Activated CD4-positive, alpha-beta T cell treated with anti-CD3 and anti-CD28 coated beads for 4 hours (primary cell): ENCODE measurements at regions not wholly inside any gene's neighbourhood (a gene's known extent, or its start where the extent isn't known, plus 50 kb on each side); places are given as distances from the start of the nearest gene placed in this dataset.
A peak's percentile ranks its signal among the peaks of the same experiment; 100 is the strongest.

Source experiments
- DNase-seq, 2 donors: peaks; one replicate each; pipeline ENCODE4 v3.0.0-alpha.2; 2020

DNA sequence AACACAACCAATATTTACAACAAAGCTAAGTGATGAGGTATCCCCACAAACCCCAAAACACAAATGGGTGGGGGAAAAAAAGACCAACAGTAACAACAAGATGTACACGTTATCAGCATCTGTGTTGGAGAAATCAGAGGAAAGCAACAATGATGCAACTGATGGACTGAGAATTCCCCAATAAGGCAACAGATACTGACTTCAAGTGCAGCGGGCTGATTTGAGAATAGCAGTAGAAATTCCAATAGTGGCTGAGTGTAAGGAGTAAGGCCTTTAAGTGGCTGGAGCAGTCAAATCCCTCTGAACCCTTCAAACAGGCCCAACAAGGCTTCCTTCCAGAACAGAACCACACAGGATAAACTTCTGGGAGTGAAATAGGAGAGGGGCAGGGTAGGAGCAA, 97.6 kb downstream of the TM2D1 start:
- no peak for DNase-seq

DNA sequence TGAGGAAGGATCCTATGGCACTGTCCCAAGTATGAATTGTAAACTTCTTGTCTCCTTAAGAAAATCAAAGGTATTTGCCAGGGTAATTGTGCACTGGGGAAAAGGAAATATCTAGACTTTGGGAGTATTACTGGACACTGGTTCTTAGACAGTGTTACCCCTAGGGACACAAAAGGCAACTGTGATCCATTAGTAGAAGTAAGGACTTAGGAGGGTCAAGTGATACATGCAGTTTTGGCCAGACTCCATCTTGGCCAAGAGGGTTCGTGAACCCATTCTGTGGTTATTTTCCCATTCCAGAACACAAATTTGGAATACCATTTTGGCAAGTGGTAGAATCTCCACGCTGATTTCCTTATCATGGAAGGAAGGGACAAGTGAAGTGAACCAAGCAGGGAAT, 98.1 kb downstream of the TM2D1 start:
- DNase-seq = no peak

DNA sequence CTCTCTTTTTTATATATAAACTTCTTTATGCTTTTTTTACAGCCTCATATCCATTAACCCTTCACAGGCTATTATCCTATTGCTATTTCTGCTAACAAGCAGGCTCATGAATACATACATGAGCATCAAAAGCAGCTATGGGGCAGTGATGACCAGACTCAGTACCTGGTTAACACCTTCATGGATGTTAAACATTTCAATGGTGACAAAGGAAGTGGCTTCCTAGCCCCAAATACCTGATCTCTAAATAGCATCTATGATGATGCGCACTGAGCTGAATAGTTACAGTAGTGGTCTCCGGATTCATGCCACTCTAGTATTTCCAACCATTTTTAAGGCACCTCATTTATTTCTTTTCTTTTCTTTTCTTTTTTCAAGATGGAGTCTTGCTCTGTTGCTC, 101.1 kb downstream of the TM2D1 start:
- DNase-seq = no peak

DNA sequence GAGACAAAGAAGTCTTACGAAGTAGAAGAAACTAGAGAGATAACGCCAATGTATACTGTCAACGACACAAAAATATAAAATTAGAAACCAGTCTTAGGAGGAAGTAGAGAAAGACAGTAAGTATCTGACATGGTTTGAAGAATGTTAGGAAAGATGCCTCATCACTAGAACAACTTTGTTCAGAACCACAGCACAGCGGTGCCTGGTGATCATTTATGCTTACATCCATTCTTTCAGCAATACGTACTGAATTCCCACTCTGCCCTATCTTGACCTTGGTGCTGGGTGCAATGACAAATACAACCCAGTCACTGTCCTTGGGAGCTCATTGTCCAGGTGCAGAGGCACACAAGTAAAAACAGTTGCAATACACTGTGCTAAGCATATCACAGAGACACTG, 104.4 kb downstream of the TM2D1 start:
- no peak for DNase-seq

GRCh38 chr1:61618755-61619154, 106.2 kb downstream of the TM2D1 start:
- no peak for DNase-seq

GRCh38 chr1:61618193-61618592, 106.7 kb downstream of the TM2D1 start:
- no peak for DNase-seq

GRCh38 chr1:61616830-61617229, 108.1 kb downstream of the TM2D1 start:
- no peak for DNase-seq

DNA sequence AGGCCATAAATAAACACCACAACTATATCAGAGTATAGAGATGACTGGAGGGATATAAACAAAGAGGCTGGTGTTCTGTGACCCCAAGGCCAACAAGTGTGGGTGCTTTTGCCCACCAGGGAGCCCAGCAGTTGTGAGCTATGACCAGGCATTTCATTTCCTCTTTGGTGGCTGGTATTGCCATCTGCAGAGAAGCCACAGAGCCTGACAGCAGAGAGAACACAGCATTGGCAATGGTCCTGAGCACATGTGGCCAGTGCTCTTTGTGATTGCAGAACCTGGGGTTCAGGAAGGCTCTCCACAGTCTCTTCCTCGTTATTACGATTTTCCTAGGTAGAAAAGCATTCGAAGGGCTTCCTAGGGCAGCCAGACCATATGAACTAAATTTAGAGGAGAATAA, 112.3 kb downstream of the TM2D1 start:
- DNase-seq = no peak

- DNase-seq = no peak
Observed at GRCh38 chr1:61609040-61609439, 115.9 kb downstream of the TM2D1 start.

DNA sequence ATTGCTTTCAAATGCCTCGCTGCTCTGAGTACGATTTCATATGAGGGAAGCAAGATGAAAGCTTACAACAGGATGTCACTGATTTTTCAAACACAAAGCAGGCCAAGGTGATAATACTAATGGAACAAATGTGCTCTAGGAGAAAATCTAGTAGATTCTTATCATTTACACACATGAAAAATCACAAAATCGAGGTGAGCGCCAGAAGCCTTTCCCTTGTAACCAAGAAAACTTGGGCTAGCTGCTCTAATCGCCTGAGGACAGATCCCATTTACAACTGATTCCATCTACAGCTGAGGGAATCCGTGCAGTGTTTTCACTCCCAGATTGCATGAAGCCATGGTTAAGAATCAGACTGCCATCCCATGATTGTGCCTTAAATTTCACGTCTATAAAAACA, 117.5 kb downstream of the TM2D1 start:
- no peak for DNase-seq

GRCh38 chr1:61606448-61607312, 118.3 kb downstream of the TM2D1 start:
- DNase-seq = no peak

DNA sequence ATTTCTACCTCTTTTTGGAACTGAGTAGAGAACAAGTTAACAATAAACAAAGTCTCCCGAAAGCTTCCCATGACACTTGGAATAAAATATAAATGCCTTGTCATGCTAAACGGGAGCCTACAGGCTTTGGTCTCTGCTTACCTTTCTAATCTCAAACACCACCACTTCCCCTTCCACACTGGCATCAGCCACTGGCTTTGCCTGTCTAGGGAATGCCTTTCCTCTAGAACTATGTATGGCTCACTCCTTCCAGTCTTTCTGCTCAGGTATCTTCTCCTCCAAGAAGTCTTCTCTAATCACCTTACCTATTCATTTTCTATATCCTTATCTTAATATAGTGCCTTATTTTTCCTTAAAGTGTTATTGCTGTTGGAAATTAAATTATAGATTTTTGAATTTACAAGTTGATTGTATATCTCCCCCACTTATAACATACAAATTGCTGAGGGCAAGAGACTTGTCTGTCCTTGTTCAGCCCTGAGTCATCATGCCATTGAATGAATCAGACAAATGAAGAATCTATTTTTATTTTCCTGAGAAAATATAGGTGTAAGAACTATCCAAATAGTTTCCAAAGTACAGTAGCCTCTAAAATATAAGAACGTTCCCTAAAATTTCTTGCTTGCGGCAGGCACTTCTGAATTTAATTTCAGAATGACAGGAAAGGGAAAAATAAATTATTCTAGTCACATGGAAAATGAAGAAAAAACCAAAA, 119.2 kb downstream of the TM2D1 start:
- no peak for DNase-seq

DNA sequence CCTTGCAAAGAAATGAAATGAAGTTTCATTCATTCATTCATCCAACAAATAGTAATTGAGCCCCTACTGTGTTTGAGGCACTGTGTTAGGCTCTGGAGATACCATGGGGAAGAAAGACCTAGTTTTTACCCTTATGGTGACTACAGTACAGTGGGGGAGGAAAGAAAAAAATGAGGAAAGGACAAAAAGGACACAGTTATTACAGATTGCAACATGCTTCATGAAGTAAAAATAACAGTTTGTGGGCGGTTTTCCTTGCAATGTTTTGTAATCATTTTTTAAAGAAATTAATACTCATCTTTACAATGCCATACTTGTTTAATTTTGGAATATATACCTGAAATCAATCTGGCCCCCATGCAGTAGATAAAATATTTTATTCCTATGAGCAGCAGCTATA, 120.3 kb downstream of the TM2D1 start:
- no peak for DNase-seq

GRCh38 chr1:61604261-61604660, 120.7 kb downstream of the TM2D1 start:
- DNase-seq = no peak

DNA sequence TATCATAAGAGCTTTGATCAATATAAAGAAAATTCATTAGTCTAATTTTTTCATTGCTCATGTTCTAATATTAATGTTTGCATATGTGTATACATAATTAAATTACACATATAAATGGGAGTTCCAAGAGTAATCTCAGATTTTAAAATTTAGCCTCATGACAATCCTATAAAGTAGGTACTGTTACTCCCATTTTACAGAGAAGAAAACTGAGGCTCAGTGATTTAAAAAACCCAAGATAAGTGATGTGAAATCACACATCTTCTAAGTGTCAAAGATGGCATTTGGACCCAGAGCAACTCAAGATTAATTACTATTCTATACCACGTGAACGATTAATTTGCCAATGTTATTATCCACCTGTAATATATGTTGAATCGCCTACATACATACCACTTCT, 122.3 kb downstream of the TM2D1 start:
- no peak for DNase-seq

- DNase-seq = no peak
Observed at GRCh38 chr1:61597601-61598000, 127.3 kb downstream of the TM2D1 start.

- no peak for DNase-seq
Observed at GRCh38 chr1:61593331-61593730, 131.6 kb downstream of the TM2D1 start.

DNA sequence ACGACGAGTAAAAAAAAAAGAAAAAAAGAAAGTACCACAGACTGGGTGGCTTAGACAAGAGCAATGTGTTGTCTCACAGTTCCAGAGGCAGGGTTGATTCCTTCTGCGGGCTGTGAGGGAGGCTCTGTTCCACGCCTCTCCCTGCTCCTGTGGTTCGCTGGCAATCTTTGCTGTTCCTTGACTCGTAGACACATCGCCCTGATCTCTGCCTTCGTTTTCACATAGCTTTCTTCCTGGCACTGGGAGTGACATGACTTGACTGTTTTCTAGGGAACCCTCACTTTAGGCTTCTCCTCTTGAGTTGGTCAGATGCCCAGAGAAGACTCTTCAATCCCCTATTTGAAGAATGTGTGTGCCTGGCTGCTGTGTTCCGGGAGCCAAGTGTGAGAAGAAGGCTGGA, 133.6 kb downstream of the TM2D1 start:
- no peak for DNase-seq

DNA sequence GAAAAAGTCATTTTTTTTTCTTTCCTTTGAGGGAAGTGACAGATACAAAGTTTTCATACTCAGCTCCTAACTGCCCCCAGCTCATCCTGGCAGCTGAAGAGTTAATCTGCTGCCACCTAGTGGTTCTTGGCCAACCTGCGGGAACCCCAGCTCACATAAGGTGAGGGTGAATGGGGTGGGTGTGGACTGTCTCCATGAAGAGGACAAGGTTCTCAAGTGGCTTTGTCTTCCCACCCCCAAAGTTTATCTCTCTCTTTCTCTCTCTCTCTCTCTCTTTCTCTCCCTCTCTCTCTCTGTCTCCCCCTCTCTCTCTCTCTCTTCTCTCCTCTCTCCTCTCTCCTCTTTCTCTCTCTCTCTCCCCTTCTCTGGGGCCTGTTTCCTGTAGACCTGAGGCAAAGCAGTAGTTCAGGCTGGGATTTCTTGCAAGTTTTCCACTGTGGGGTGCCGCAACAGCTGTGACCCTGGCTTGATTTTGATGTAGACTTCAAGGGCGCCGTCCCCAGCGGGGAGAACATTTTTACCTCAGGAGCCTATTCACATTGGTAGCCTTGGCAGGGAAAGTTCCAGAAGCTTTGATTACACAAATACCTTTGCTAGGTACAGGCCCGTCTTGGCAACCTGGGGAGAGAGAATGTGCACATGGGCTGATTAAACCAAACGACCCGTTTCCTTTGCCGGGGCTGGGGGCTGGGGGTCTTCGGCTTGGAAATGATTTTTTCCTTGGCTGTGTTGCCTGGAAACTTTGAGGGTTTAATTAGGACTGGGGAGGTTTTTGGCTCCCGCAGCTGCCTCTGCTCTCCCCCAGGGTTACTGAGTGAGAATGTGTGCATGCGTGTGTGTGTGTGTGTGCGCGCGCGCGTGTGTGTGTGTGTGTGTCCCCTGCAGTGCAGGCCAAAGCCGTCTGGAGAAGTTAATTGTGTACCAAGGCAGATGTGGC, 135.9 kb downstream of the TM2D1 start:
- DNase-seq = peak; percentile 23 to 49

- no peak for DNase-seq
Observed at GRCh38 chr1:61585714-61586113, 139.2 kb downstream of the TM2D1 start.

GRCh38 chr1:61583703-61584102, 141.2 kb downstream of the TM2D1 start:
- no peak for DNase-seq

GRCh38 chr1:61581251-61581650, 143.7 kb downstream of the TM2D1 start:
- DNase-seq = no peak

GRCh38 chr1:61580417-61580816, 144.5 kb downstream of the TM2D1 start:
- DNase-seq = no peak
